HG02798 (cell line): ENCODE measurements at regions not wholly inside any gene's neighbourhood (a gene's known extent, or its start where the extent isn't known, plus 50 kb on each side); places are given as distances from the start of the nearest gene placed in this dataset.
A peak's percentile ranks its signal among the peaks of the same experiment; 100 is the strongest.

Source experiments
- ATAC-seq: cut with Tn5 transposase; IDR thresholded peaks from one replicate; pipeline ENCODE4 v1.9.1; 2021; ENCODE audit warnings: mild to moderate bottlenecking; ENCODE audit not compliant: unreplicated experiment, poor library complexity

- peak; percentile 90 for ATAC-seq
Observed at GRCh38 chr5:34499001-34499734, 157.0 kb upstream of the RAI14 start.

GRCh38 chr5:34500236-34500847, 155.8 kb upstream of the RAI14 start:
- ATAC-seq: no peak

DNA sequence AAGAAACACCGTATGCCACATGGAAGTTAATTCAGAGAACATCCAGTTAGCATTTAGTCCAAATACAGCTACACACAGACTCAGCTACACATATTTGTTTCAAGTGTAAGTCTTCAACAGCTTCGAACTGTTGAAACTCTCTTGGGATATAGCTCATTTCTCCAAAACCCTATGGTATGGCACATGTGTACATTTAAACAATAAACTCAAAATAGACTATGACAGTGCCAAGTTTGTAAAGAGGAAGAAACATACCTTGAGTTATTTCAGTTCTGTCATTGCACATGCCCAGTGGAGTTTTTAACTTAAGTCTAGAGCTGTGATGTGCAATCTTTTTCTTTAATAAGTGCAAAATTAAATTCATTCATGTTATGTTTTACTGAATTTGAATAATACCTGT, 155.1 kb upstream of the RAI14 start:
- no peak for ATAC-seq

DNA sequence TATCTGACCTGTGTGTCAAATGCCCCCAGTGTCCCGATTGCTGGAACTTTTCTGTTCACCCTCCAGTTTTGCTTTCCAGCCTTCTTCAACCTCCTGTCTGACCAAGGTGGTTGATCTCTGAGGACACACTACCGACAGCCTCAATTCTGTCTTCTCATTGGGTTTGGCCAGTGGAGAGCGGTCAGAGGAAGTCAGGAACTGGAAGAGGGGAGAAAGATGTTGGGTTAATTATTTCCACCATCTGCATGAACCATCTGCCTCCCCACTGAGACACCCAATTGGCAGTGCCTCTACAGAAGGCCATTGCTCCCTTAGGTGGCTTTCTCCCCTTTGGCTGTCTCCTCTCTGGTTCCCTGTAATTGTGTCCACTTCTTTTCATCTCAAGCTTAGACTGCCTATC, 154.3 kb upstream of the RAI14 start:
- no peak for ATAC-seq

DNA sequence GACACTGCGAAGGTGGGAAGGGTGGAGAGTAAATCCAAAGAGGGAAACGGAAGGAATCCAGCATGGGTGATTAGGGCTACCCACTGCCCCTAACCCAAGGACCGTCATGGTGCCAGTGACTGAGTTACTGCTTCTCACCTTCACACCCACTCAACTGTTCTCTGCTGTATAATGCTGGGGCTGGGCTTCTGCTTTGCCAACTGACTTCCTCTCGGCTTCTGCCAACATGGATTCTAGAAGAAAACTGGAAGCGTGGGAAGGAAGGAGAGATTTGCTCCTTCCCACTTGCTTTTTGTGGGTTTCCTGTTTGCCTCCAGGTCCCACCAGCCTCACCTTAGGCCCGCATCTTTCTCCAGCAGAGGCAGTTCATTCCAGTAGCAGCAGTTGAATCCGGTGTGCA, 153.5 kb upstream of the RAI14 start:
- ATAC-seq: no peak

- no peak for ATAC-seq
Observed at GRCh38 chr5:34503379-34504253, 152.5 kb upstream of the RAI14 start.

DNA sequence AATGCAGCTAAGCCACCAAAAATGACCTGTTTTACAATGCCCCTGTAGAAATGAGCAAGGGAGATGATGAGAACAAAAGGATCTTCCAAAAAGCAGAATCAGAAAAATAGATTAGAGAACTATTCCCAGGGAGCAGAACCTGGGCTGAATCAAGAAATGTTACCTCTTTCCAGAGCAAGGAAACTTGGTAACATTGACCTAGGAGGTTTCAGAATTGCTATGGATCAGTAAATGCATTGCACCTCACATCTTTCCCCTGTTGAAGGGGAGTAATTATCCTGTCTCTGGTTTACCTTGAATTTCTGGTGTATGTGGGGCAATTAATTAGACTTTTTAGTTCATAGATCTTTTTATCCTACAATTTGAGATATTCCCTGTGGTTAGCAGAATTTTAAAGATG, 151.2 kb upstream of the RAI14 start:
- ATAC-seq: no peak

GRCh38 chr5:34505731-34506130, 150.4 kb upstream of the RAI14 start:
- no peak for ATAC-seq

GRCh38 chr5:34507933-34508332, 148.2 kb upstream of the RAI14 start:
- no peak for ATAC-seq

- no peak for ATAC-seq
Observed at GRCh38 chr5:34509392-34509791, 146.7 kb upstream of the RAI14 start.

- no peak for ATAC-seq
Observed at GRCh38 chr5:34510002-34510401, 146.1 kb upstream of the RAI14 start.

GRCh38 chr5:34511063-34511462, 145.1 kb upstream of the RAI14 start:
- ATAC-seq: no peak

DNA sequence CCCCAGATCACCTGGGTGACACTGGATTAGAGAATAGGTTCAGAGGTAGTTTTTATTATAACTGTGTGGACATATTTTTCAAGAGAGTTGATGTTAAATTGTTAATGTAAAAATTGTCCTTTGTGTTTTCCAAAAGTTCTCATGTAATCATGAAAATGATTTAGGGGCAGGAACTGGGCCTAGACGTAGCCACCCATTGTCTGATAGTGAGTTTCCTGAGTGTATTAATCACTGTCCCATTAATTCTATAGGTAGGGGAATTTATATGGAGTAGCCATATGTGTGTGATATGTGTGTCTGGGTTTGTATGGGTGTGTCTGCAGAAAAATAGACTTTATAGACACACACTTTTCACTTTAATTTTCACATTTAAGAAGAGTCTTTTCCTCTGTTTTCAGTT, 144.6 kb upstream of the RAI14 start:
- ATAC-seq: no peak

DNA sequence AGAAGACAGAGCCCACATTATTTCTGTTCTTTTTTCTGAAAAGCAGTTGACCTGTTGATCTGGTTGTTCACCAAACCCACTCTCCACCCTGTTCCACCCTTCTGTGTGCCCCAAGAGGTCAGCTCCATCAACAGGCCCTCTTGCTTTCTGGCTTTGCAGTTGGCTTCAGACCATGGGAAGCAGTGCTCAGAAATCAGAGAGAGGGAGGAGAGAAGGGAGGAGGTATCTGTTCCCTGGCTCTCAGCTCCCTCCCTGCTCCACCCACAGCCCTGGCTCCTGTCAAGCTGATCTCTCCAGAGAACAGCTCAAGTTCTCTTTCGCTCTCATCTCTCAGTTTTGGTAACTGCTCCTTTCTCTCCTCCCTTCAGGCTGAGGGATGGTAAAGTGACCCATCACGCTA, 144.2 kb upstream of the RAI14 start:
- no peak for ATAC-seq

DNA sequence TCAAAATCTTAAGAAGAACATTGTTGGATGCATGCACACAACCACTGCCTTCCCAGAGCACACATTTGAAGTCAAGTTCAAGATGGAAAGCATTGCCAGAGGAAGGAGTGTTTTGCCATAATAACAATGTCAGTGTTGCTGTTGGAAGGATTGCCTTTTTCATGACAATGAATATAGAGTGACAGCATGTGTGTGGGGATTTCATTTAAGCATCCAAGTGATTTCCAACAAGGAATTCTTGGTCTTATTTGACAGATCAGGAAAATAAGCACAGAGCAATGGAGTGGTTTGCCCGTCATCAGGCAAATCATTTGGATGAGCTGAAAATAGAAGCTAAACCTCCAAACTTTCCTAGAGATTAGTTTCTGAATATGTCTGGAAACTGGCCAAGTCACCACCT, 140.0 kb upstream of the RAI14 start:
- ATAC-seq: no peak

DNA sequence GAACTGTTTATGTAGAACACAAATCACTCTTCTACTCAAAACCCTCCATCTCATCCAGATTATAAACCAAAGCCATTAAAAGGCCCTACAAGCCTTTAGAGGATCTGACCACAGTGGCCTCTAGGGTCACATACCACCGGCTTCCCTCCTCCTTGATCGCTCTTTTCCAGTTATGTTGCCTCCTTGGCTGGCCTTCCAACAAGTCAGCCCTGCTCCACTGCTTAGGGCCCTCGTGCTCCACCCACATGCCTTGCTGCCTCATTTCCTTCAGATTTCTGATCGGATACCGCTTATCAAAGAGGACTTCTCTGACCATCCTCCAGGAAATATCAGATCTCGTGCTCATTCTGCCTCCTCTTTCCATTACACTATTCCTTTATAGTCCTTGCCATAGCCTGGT, 139.4 kb upstream of the RAI14 start:
- ATAC-seq: no peak

- ATAC-seq: no peak
Observed at GRCh38 chr5:34517249-34517648, 138.9 kb upstream of the RAI14 start.

DNA sequence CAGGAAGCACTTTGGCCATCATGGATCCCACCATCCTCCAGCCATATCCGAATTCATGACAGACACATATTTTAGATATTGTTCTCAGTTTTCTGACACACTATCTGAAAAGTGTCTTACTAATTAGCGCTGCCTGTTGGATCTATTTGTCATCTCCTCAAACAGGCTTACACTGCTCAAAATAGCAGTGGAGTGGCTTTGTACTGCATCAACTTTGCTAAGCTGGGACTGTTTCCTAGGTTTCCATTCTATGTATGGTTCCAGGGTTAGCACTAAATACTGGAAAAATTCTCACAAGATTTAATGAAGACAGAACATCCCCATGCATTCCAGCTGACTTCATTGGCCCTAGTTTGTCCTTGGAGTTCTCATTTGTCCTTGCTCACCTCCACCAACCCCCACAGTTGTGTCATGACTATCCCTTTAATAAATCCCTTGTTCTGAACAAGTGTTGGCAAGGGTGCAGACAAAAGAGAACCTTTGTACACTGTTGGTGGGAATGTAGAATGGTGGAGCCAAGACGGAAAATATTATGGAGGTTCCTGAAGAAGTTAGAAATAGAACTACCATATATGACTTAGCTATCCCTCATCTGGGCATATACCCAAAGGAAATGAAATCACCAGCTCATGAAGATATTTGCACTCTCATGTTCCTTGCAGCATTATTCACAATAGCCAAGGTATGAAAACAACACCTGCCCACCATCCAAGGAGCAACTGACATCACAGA, 136.5 kb upstream of the RAI14 start:
- ATAC-seq: no peak

GRCh38 chr5:34521628-34522290, 134.4 kb upstream of the RAI14 start:
- no peak for ATAC-seq
